ENCODE measurements at regions not wholly inside any gene's neighbourhood (a gene's known extent, or its start where the extent isn't known, plus 50 kb on each side); places are given as distances from the start of the nearest gene placed in this dataset.
"Not testable (repeated sequence)": the region's sequence is repeated elsewhere in the genome, so short reads cannot be mapped to it uniquely, and the experiment has no call there.

DNA sequence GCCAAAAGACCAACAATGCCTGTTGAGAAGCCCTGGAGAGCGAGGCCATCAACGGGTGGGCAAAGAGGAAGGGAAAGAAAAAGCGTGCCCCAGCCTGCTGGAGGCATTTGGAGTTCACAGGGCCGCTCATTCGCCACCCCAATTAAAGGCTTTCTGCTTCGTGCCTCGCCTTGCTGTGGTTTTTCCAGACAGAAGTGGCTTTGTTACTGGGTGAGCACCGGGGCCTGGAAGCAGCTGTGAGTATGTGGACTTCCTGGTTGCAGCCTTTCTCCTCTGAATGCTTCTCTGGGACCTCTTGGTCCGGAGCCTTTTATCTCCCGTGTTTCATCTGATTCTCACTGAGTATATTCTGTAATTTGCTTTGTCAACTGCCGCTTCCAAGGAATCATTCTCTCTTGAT is 118.1 kb upstream of the EGR2 start:
- DNase-seq: no peak
- no peaks in the 10 kb centered on the region for H3K27me3 ChIP-seq (ENCODE audit: control insufficient read depth, insufficient read depth, low read length)
- no peak overlapping the region for H3K4me3 ChIP-seq (ENCODE audit: insufficient read depth, low read depth, low read length)
- no peaks in the 10 kb centered on the region for H3K36me3 ChIP-seq (replicated peaks; ENCODE audit: control insufficient read depth, insufficient read depth, low read length)

DNA sequence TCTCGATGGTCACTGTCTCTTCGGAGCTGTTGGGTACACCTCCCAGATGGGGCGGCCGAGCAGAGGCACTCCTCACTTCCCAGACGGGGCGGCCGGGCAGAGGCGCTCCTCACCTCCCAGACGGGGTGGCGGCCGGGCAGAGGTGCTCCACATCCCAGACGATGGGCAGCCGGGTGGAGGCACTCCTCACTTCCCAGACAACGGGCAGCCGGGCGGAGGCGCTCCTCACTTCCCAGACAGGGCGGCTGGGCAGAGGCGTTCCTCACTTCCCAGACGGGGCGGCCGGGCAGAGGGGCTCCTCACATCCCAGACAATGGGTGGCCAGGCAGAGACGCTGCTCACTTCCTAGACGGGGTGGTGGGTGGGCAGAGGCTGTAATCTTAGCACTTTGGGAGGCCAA is 112.6 kb upstream of the EGR2 start:
- not testable (repeated sequence) for H3K36me3 ChIP-seq (replicated peaks; ENCODE audit: control insufficient read depth, insufficient read depth, low read length); H3K27me3 ChIP-seq (ENCODE audit: control insufficient read depth, insufficient read depth, low read length)

DNA sequence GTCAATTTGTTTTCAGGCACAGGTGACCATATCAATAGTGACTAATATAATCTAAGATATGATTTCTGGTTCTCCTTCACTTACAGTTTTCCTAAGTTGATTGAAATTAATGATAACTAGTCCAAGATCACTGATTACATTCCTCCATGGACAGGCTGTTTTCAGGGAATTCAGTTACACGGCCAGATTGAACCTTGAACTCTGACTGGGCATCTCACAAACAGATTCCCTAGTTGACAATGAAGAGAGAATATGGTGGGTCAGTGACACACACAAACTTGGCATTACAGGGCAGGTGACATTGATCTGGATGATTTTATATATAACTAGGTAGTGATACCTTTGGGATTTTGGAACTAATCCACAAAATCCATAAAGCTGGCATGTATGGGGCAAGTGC is 110.2 kb upstream of the EGR2 start:
- no peaks in the 10 kb centered on the region for H3K27me3 ChIP-seq (ENCODE audit: control insufficient read depth, insufficient read depth, low read length)
- DNase-seq: no peak
- H3K4me3 ChIP-seq (ENCODE audit: insufficient read depth, low read depth, low read length): no peak overlapping the region

More for the DNA sequence above, 112.6 kb upstream of the EGR2 start:
- DNase-seq; H3K4me3 ChIP-seq (ENCODE audit: insufficient read depth, low read depth, low read length): not testable (repeated sequence)

DNA sequence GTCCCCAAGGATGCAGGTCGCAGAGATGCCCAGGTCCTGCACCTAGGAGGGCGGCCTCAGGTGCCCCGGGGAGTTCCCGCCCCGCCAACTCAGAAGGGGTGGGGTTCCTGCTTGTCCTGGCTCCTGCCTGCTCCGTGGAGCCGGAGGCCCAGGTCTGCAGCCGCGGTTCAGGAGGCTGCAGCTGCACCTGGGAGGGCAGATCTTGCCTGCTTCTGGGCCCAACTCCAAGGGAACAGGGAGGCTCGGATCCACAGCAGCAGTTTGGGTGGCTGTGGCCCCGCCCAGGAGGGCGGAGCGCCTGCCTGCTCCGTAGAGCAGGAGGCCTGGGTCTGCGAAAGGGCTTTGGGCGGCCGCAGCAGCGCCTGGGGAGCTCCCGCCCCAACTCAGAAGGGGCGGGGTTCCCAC is 108.2 kb upstream of the EGR2 start:
- Histone ChIP-seq H3K27me3 (ENCODE audit: control insufficient read depth, insufficient read depth, low read length) (no peaks in the 10 kb centered on the region), H3K4me3 (ENCODE audit: insufficient read depth, low read depth, low read length) (peak overlapping the region; percentile 29), H3K36me3 (replicated peaks; ENCODE audit: control insufficient read depth, insufficient read depth, low read length) (no peaks in the 10 kb centered on the region)
- DNase-seq: peak; percentile 82

More for the DNA sequence above, 110.2 kb upstream of the EGR2 start:
- no peaks in the 10 kb centered on the region for H3K36me3 ChIP-seq (replicated peaks; ENCODE audit: control insufficient read depth, insufficient read depth, low read length)

DNA sequence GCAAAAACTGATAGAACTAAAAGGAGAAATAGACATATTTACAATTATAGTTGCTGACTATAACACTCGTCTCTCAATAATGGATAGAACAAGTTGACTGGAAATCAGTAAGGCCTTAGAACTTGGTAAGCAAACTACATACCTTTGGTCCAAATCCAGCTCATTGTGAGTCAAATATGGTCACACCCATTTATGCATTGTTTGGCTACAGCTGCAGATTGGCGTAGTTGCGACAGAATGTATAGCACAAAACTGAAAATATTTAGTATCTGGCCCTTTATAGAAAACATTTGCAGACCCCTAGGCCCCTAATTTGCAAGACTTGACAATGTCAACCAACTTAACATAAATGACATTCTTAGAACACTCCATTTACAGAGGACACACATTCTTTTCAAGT is 103.6 kb upstream of the EGR2 start:
- DNase-seq: no peak
- Histone ChIP-seq H3K4me3 (ENCODE audit: insufficient read depth, low read depth, low read length) (no peak overlapping the region), H3K36me3 (replicated peaks; ENCODE audit: control insufficient read depth, insufficient read depth, low read length) (no peaks in the 10 kb centered on the region), H3K27me3 (ENCODE audit: control insufficient read depth, insufficient read depth, low read length) (no peaks in the 10 kb centered on the region)

DNA sequence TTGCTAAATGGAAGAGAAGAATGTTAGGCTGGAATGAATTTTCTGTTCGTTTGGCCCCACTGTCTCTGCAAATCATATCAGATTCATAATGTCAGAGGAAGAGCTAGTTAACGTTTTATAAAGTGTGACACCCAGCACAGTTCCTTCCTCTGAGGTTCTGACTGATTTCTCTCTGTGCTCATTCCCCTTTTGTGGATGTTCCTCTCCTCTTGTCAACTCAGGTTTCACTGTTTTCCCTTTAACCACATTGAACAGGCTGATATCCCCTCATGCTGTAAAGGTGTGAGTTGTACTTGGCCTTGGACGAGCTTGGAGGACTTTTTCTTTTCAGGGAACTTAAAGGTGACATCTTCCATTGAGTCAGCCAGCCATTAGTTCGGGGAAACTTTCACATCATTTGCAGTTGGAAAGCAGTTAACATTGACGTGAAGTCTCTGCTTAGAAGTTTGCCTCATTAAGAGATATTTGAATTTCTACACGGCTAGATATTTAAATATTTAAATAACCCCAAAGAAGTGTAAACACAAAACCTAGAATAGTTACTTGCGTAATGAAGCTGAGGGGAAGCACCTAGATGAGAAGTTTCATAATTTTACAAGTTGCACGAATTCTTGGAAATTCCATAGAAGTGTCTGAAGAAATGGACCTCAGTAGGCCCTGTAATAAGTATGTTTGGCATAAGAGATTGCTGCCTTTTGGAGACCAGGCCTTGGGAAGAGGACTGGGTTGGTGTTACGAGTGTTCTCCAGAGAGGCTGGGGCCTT is 101.5 kb upstream of the EGR2 start:
- Histone ChIP-seq H3K4me3 (ENCODE audit: insufficient read depth, low read depth, low read length) (no peak overlapping the region), H3K36me3 (replicated peaks; ENCODE audit: control insufficient read depth, insufficient read depth, low read length) (no peaks in the 10 kb centered on the region), H3K27me3 (ENCODE audit: control insufficient read depth, insufficient read depth, low read length) (no peaks in the 10 kb centered on the region)
- no peak for DNase-seq

DNA sequence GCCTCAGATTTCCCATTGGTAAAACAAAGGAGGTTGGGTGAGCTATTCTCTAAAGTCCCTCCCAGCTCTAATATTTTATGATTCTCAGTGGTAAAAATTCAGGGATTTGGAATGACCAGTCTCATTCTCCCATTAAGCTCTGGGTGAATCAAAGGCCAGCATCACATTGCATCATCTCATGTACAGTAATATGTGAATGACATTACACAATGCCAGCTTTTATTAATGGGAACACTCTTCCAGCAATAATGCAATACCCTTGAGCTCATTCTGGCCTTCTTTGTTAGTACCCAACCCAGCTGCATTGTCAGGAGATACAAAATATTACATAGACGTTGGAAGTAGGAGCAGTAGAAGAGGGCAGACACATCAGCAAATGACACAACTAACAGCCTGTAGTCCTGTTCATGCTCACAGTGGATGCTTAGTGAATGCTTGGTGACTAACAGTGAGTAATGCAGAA is 100.0 kb upstream of the EGR2 start:
- H3K27me3 ChIP-seq (ENCODE audit: control insufficient read depth, insufficient read depth, low read length): no peaks in the 10 kb centered on the region
- DNase-seq: no peak
- no peaks in the 10 kb centered on the region for H3K36me3 ChIP-seq (replicated peaks; ENCODE audit: control insufficient read depth, insufficient read depth, low read length)
- no peak overlapping the region for H3K4me3 ChIP-seq (ENCODE audit: insufficient read depth, low read depth, low read length)

DNA sequence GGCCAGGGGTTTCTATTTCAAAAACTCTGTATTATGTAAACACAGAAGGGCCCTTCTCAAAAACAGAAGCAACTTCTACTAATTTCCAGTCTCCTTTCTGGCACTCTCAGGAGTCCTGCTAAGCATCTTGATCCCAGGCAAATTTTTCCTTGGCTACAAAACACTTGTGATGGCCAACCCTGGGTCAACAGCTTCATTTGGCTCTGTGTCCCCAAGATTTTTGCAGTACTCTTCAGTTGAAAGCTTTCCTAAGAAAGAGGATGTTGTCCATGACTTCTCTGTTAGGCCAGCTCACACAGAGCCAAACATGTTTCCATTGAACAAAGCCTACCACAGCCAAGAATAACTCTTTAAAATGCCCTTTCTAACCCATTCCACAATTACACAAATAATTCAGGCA is 99.0 kb upstream of the EGR2 start:
- DNase-seq: no peak
- Histone ChIP-seq H3K4me3 (ENCODE audit: insufficient read depth, low read depth, low read length) (no peak overlapping the region), H3K27me3 (ENCODE audit: control insufficient read depth, insufficient read depth, low read length) (no peaks in the 10 kb centered on the region), H3K36me3 (replicated peaks; ENCODE audit: control insufficient read depth, insufficient read depth, low read length) (no peaks in the 10 kb centered on the region)

DNA sequence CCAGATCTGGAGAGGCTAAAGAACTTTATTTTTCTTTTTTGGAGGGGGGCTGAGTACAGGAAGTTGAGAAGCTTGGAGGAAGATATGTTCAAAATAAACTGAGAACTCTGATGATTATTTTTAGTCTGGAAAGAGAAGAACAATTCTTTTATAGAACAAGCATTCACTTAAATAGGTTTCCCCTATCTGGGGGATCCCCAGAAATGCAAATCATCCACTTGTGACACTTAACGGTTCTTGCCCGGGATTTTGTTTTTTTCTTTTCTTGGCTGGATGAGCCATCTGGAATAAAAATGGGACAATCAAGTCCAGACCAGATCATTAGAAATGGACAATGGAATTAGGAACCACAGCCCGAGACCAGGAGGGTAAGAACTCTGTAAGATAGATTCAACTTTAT is 95.9 kb upstream of the EGR2 start:
- no peaks in the 10 kb centered on the region for H3K36me3 ChIP-seq (replicated peaks; ENCODE audit: control insufficient read depth, insufficient read depth, low read length)
- DNase-seq: no peak
- no peak overlapping the region for H3K4me3 ChIP-seq (ENCODE audit: insufficient read depth, low read depth, low read length)
- no peaks in the 10 kb centered on the region for H3K27me3 ChIP-seq (ENCODE audit: control insufficient read depth, insufficient read depth, low read length)

DNA sequence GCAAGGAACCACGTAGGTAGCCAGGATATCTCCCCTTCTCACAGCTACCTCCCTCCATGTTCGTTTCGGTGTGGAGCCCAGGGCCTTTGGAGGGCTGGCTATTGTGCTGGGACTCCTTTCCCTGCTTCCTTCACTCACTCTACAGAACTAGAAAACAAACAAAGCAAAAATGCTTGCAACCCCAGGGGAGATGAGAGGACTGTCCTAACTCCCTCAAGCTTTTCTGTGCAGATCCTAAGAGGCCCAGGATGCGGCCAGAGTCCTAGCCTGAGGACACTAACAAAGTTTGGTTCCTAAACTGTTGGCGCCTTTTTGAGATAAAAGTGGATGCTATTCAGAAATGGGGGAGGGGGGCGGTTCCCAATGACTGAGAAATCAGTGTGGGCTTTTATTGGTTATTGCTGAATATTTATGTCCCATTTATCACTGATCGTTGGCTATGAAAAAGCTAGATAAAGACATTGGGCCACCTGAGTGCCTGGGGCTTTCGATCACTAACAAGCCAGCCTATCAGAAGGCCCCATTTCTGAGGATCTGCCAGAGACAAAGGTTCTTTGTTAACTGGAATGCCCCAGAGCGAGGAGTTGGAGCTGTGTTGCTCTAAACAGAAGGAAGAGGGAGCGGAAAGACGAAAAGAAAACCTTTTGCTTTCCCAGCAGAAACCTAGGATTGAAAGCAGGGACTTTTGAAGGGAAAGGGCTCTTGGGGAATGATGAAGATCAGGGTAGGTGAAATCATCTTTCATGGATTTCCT is 95.2 kb upstream of the EGR2 start:
- Histone ChIP-seq H3K27me3 (ENCODE audit: control insufficient read depth, insufficient read depth, low read length) (no peaks in the 10 kb centered on the region), H3K4me3 (ENCODE audit: insufficient read depth, low read depth, low read length) (no peak overlapping the region), H3K36me3 (replicated peaks; ENCODE audit: control insufficient read depth, insufficient read depth, low read length) (no peaks in the 10 kb centered on the region)
- DNase-seq: peak; percentile 29

DNA sequence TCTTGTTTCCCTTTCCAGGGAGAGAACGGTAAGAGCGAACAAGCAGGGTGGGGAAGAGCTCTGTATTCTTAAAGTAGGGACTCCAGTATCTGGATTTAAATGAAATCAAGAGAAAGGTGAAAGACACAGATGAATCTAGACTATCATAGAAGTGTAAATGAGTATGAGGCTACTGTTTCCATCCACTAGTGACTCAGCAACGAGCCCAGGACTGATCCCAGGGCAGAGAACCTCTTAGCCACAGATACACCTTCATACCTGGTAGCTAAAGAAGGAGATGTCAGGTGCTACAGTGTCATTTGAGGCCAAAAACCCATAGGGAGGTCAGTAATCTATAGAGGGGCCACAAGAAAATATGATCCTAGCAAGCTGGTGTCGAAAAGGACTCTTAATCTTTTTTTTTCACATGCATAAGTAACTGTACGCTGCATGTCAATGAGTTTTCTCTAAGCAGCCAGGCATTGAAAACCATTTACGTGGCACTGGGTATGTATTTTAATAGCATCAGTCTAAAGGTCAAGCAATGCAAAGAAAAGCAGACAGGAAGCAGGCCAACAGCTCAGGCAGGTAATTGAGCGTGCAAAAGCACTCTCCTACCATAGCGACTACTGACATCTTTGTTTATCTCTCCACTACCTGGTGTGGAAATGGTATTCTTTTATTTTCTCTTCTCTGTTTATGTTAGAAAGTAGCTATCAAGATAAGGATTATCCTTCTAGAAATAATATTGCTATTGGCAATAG is 91.5 kb upstream of the EGR2 start:
- no peak for DNase-seq
- no peak overlapping the region for H3K4me3 ChIP-seq (ENCODE audit: insufficient read depth, low read depth, low read length)
- H3K36me3 ChIP-seq (replicated peaks; ENCODE audit: control insufficient read depth, insufficient read depth, low read length): no peaks in the 10 kb centered on the region
- no peaks in the 10 kb centered on the region for H3K27me3 ChIP-seq (ENCODE audit: control insufficient read depth, insufficient read depth, low read length)

DNA sequence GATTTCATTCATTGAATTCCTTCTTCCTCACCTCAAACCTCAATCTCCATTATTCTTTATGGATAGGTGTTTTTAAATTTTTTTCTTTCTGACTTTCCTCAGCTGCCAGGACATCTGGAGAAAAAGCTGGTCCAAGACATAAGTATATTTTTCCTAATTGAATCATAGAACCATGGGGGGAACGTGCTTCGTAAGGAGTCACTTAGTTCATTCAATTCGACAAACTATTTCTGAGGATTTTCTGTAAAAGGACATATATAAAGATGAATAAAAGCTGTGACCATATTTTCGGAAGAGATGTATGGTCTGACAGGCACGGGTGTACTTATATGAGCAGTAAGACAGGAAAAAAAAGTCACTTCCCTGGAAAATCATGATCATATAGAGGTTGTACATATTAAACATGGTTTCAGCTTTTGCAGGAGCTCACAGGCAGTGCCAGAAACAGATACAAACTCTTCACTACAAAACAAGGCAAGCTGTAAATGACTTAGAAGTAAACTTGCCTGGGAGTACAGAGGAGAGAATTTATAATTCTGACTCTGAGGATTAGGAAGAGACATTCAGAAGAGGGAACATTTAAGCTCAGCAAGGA is 88.2 kb upstream of the EGR2 start:
- DNase-seq: no peak
- Histone ChIP-seq H3K4me3 (ENCODE audit: insufficient read depth, low read depth, low read length) (no peak overlapping the region), H3K27me3 (ENCODE audit: control insufficient read depth, insufficient read depth, low read length) (no peaks in the 10 kb centered on the region), H3K36me3 (replicated peaks; ENCODE audit: control insufficient read depth, insufficient read depth, low read length) (no peaks in the 10 kb centered on the region)

DNA sequence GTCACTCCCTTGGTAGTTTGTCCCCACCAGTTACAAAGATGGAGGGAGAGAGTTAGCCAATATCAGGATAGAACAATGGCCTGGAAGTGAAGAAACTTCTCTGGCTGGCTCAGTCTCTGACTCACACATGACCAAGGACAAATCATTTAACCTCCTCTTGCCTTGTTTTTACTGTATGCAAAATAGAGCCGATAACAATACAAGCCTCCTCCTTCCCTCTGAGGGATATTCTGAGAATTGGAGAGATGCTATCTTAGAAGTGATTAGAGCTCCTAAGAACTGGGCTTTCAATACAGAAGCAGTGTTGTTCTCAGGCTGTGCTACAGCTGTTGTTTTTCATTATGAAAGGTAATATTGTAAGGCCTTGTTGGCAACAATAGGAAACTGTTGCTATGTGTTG is 87.7 kb upstream of the EGR2 start:
- Histone ChIP-seq H3K27me3 (ENCODE audit: control insufficient read depth, insufficient read depth, low read length) (no peaks in the 10 kb centered on the region), H3K36me3 (replicated peaks; ENCODE audit: control insufficient read depth, insufficient read depth, low read length) (no peaks in the 10 kb centered on the region), H3K4me3 (ENCODE audit: insufficient read depth, low read depth, low read length) (no peak overlapping the region)
- DNase-seq: no peak

DNA sequence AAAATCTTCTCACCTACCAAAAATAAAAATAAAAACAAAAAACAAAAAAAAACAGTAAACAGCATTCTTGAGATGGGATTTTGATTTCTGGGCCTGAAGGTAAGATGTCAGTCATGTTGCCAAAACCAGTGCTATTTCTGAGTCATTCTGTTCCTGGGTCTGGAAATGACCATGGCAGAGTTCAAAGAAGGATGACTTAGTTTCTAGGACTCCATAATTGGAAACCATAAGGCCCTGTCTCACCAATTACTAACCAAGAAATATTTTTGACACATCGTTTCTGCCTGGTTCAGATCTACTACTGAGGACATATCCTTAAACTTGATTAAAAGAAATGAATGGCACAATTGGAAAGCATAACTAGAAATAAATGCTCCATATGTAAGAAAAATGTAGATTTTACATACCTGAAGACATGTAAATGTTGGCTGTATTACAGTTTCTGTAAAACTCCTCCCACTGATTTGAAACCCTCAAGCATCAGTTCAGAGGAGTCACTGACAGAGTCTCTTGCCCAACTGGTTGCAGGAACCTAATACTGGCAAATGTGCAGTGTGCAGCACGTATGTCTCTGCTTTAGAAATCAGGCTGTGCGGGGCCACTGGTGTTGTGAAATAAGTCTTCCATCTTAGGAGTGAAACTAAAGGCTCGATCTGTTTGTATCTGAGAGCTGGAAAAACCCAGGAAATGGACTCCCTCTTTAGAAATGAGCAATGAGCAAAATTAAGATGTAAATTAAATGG is 84.8 kb upstream of the EGR2 start:
- H3K36me3 ChIP-seq (replicated peaks; ENCODE audit: control insufficient read depth, insufficient read depth, low read length): no peaks in the 10 kb centered on the region
- H3K4me3 ChIP-seq (ENCODE audit: insufficient read depth, low read depth, low read length): no peak overlapping the region
- DNase-seq: no peak
- no peaks in the 10 kb centered on the region for H3K27me3 ChIP-seq (ENCODE audit: control insufficient read depth, insufficient read depth, low read length)

All from H7 (cell line).